GM12878 (cell line): ENCODE measurements at regions not wholly inside any gene's neighbourhood (a gene's known extent, or its start where the extent isn't known, plus 50 kb on each side); places are given as distances from the start of the nearest gene placed in this dataset.
A peak's percentile ranks its signal among the peaks of the same experiment; 100 is the strongest.

Experiments used
- ATAC-seq: fragments of 200-7000 bp; cut with Tn5 transposase; 3 replicates; pipeline ENCODE4 v1.9.1; 2020; ENCODE audit warnings: mild to moderate bottlenecking, moderate library complexity
- BruUV-seq: library from RNA; stranded (reverse); fragments of 400-500 nt; replicated peaks from 2 replicates; lab custom pipeline; 2021; lab: Mats Ljungman, UMichigan
- CTCF ChIA-PET: fragments of 300-600 bp; sonication (Branson Sonifier 250); formaldehyde crosslinking; extraction: SDS; loops from one replicate; lab custom pipeline; 2021; ENCODE audit warnings: inconsistent platforms; lab: Yijun Ruan, JAX
- POLR2A ChIA-PET: fragments of 350-600 bp; formaldehyde crosslinking; extraction: SDS; loops from one replicate; lab custom pipeline; 2021; ENCODE audit warnings: inconsistent platforms; lab: Charles Lee
- RAD21 ChIA-PET: fragments of 300-600 bp; sonication (Branson Sonifier 250); formaldehyde crosslinking; loops from one replicate; lab custom pipeline; 2023; ENCODE audit warnings: antibody characterized with exemption; ENCODE audit not compliant: unreplicated experiment; lab: Charles Lee
- SMC1A ChIA-PET: fragments of 300-600 bp; sonication (Branson Sonifier 250); formaldehyde crosslinking; loops from one replicate; lab custom pipeline; 2023; ENCODE audit not compliant: unreplicated experiment, uncharacterized antibody; lab: Charles Lee
- DNase-seq: peaks from one replicate; pipeline ENCODE4 v3.0.0-alpha.2; 2011; ENCODE audit warnings: low read depth, low spot score
- FAIRE-seq: peaks from 3 replicates; lab custom pipeline; 2011; peaks lifted over from hg19 to GRCh38; lab: Jason Lieb, UNC
- H2AFZ ChIP-seq: 2 replicates; pipeline ENCODE4 v1.6.0; 2011; ENCODE audit warnings: low read depth, low read length, control low read depth; ENCODE audit not compliant: control insufficient read depth
- H3K27ac ChIP-seq: 2 replicates; pipeline ENCODE4 v1.5.1; 2011; ENCODE audit warnings: control low read depth; ENCODE audit not compliant: control insufficient read depth, insufficient read depth
- H3K27me3 ChIP-seq, 2 experiments: replicated peaks in 1 of 2; 2 replicates each; pipeline versions ENCODE4 v1.6.0 to v1.6.1; 2011; ENCODE audit warnings: low read length in 1 of 2; ENCODE audit not compliant: control insufficient read depth in 2 of 2, insufficient read depth in 2 of 2
- H3K36me3 ChIP-seq, 2 experiments: 2 replicates each; pipeline ENCODE4 v1.5.1; 2011; ENCODE audit warnings: low read length in 1 of 2; ENCODE audit not compliant: control insufficient read depth in 2 of 2, insufficient read depth in 2 of 2
- H3K4me1 ChIP-seq: 2 replicates; pipeline ENCODE4 v1.6.1; 2011; ENCODE audit warnings: mild to moderate bottlenecking, low read length, moderate library complexity, mixed read lengths; ENCODE audit not compliant: control insufficient read depth, insufficient read depth
- H3K4me2 ChIP-seq: 2 replicates; pipeline ENCODE4 v1.6.0; 2011; ENCODE audit warnings: control low read depth; ENCODE audit not compliant: control insufficient read depth, insufficient read depth
- H3K4me3 ChIP-seq: fragments of 200-600 bp; sonication (generic); 2 replicates; pipeline ENCODE4 v1.5.1; 2016
- H3K79me2 ChIP-seq: 2 replicates; pipeline ENCODE4 v1.6.0; 2011; ENCODE audit warnings: low read length; ENCODE audit not compliant: control insufficient read depth, insufficient read depth
- H3K9ac ChIP-seq: 2 replicates; pipeline ENCODE4 v1.8.0; 2011; ENCODE audit warnings: low read length, control low read depth, mixed read lengths; ENCODE audit not compliant: control insufficient read depth, insufficient read depth
- H3K9me3 ChIP-seq: replicated peaks from 3 replicates; pipeline ENCODE4 v1.5.1; 2011; ENCODE audit warnings: mild to moderate bottlenecking, low read length; ENCODE audit not compliant: control insufficient read depth, insufficient read depth
- H4K20me1 ChIP-seq: 2 replicates; pipeline ENCODE4 v1.6.0; 2011; ENCODE audit not compliant: control insufficient read depth, insufficient read depth
- BHLHE40 ChIP-seq, 2 experiments: fragments of 450-650 bp in 1 of 2; IDR thresholded peaks; 2 replicates each; pipeline ENCODE4 v1.6.1; 2011 to 2017; ENCODE audit warnings: low read depth in 2 of 2, borderline replicate concordance in 1 of 2, improper control_type of control experiment in 1 of 2, low read length in 1 of 2, mild to moderate bottlenecking in 1 of 2
- CBX5 ChIP-seq: sonication (generic); IDR thresholded peaks from 2 replicates; pipeline ENCODE4 v1.6.1; 2016; ENCODE audit warnings: low read depth, moderate library complexity, mild to moderate bottlenecking, inconsistent platforms
- ESRRA ChIP-seq: IDR thresholded peaks from 2 replicates; pipeline ENCODE4 v1.6.1; 2012; ENCODE audit warnings: mild to moderate bottlenecking, low read length, improper control_type of control experiment
- HDGF ChIP-seq: fragments of 450-650 bp; IDR thresholded peaks from 2 replicates; pipeline ENCODE4 v1.6.1; 2016; ENCODE audit warnings: antibody characterized with exemption
- IKZF1 ChIP-seq: fragments of 450-650 bp; conservative IDR thresholded peaks from 2 replicates; pipeline ENCODE4 v1.6.1; 2017; ENCODE audit warnings: antibody characterized with exemption, mild to moderate bottlenecking
- LARP7 ChIP-seq: fragments of 450-650 bp; IDR thresholded peaks from 2 replicates; pipeline ENCODE4 v1.6.1; 2017; ENCODE audit warnings: mild to moderate bottlenecking
- MYB ChIP-seq: fragments of 150-350 bp; IDR thresholded peaks from 2 replicates; pipeline ENCODE4 v1.6.1; 2014; ENCODE audit warnings: mild to moderate bottlenecking, low read depth, low read length, borderline replicate concordance
- NFIC ChIP-seq: IDR thresholded peaks from 2 replicates; pipeline ENCODE4 v1.6.1; 2012; ENCODE audit warnings: low read depth, mild to moderate bottlenecking, inconsistent platforms, low read length, moderate library complexity
- RAD51 ChIP-seq: fragments of 450-650 bp; IDR thresholded peaks from 2 replicates; pipeline ENCODE4 v1.6.1; 2016; ENCODE audit warnings: moderate library complexity, mild to moderate bottlenecking, inconsistent platforms
- RUNX3 ChIP-seq: IDR thresholded peaks from 2 replicates; pipeline ENCODE4 v1.6.1; 2012; ENCODE audit warnings: low read length, inconsistent platforms
- SMC3 ChIP-seq: IDR thresholded peaks from 2 replicates; pipeline ENCODE4 v1.6.1; 2011; ENCODE audit warnings: low read length, improper control_type of control experiment, borderline replicate concordance
- USF1 ChIP-seq: IDR thresholded peaks from 2 replicates; pipeline ENCODE4 v1.6.1; 2011; ENCODE audit warnings: borderline replicate concordance, low read depth, mild to moderate bottlenecking, moderate library complexity, mixed read lengths, low read length; ENCODE audit not compliant: insufficient read depth; ENCODE audit errors: extremely low read length
- YY1 ChIP-seq: IDR thresholded peaks from 2 replicates; pipeline ENCODE4 v1.6.1; 2011; ENCODE audit warnings: low read depth, mild to moderate bottlenecking, low read length
- ZNF207 ChIP-seq: fragments of 450-650 bp; IDR thresholded peaks from 2 replicates; pipeline ENCODE4 v1.6.1; 2014; ENCODE audit warnings: antibody characterized with exemption, mild to moderate bottlenecking, borderline replicate concordance
- ZNF622 ChIP-seq: fragments of 450-650 bp; IDR thresholded peaks from 2 replicates; pipeline ENCODE4 v1.6.1; 2017; ENCODE audit warnings: mild to moderate bottlenecking, inconsistent platforms
- WGBS: methylation state at CpG from one replicate; pipeline ENCODE4 v1.1.6; 2016; ENCODE audit warnings: low lambda C conversion rate; ENCODE audit not compliant: insufficient replicate concordance, insufficient coverage; ENCODE audit errors: missing lambda C conversion rate; 5-methylcytosine and 5-hydroxymethylcytosine counted together
- in situ Hi-C: fragments of 300-500 bp; cut with MboI; formaldehyde crosslinking; loops from 9 replicates; pipeline ENCODE4 v1.14.3; 2018; ENCODE audit warnings: mixed read lengths
- intact Hi-C: fragments of 100-400 bp; cut with micrococcal nuclease; formaldehyde crosslinking; loops from one replicate; pipeline ENCODE4 v1.14.2; 2022; ENCODE audit not compliant: unreplicated experiment
- TF ChIP-seq, protein P1 (sequence below): fragments of 450-650 bp; formaldehyde crosslinking; IDR thresholded peaks from 2 replicates; pipeline ENCODE4 v1.5.0; 2022; ENCODE audit warnings: mild to moderate bottlenecking, missing genetic modification characterization
- TF ChIP-seq, protein P2 (sequence below): fragments of 150-350 bp; IDR thresholded peaks from 2 replicates; pipeline ENCODE4 v1.6.1; 2014; ENCODE audit warnings: mild to moderate bottlenecking, low read depth, low read length

DNA sequence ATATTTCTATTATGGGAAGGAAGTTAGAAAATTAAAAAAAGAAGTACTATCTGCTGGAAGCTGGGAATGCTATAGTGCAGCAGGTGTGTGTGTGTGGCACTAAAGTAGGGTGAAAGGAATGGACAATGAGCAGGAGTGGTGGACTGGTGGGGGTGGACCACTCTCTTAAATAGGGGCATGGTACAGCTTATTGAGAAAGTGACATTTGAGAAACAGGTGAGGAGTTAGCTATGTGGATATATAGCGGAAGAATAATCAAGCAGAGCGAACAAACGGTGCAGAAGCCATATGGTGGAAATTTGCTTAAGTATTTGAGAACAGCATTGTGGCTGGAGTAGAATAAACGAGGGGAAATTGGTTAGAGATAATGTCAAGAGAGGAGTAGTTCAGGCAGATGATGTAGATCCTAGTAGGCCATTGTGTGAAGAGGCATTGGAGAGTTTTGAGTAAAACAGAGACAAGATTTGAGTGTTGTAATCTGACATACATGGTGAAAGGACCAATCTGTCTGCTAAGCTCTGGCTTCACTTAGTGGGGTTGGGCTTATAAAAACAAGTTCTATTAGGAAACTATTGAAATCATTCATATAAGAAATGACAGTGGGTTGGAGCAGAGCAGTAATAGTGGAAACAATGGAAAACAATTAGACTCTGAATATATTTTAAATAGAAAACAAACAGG lies 149.2 kb upstream of the SYT10 start:
- no peaks in the 10 kb centered on the region for H3K27me3 ChIP-seq
- intact Hi-C loops (no loop called here), in situ Hi-C loops (no loop called here)
- no peaks in the 10 kb centered on the region for H3K79me2 ChIP-seq
- H2AFZ ChIP-seq = no peak overlapping the region
- no peak overlapping the region for H3K4me2 ChIP-seq
- BruUV-seq = no TSS peak
- peak overlapping the region; percentile 31 for H3K27ac ChIP-seq
- ChIA-PET POLR2A (interaction anchor here (1.2 to 1.8 kb wide), 2 partner anchors 10 to 18 kb away, joined by 3 to 6 read pairs; no protein-coding TSS in a partner anchor), CTCF (interaction anchor here (0.6 to 1.0 kb wide), 2 partner anchors 61 to 918 kb away, joined by 3 read pairs; no protein-coding TSS in a partner anchor), SMC1A (interaction anchor here (0.7 to 1.4 kb wide), 3 partner anchors 8 to 45 kb away, joined by 3 to 4 read pairs (median 3); no protein-coding TSS in a partner anchor), RAD21 (interaction anchor here (1.5 kb wide), 1 partner anchor 9 kb away, joined by 4 read pairs; no protein-coding TSS in a partner anchor)
- 37% methylated on average over 4 of the region's 4 CpGs for WGBS
- H3K9me3 ChIP-seq = no peaks in the 10 kb centered on the region; the same call in 2 of the 3 replicates
- no peaks in the 10 kb centered on the region for H3K4me1 ChIP-seq
- FAIRE-seq = no peak
- ATAC-seq = peak; percentile 68
- DNase-seq = no peak
- no peak overlapping the region for H3K4me3 ChIP-seq
- H4K20me1 ChIP-seq = no peaks in the 10 kb centered on the region
- H3K36me3 ChIP-seq = no peaks in the 10 kb centered on the region
- H3K9ac ChIP-seq = no peak overlapping the region
- TF ChIP-seq, protein P1, sequence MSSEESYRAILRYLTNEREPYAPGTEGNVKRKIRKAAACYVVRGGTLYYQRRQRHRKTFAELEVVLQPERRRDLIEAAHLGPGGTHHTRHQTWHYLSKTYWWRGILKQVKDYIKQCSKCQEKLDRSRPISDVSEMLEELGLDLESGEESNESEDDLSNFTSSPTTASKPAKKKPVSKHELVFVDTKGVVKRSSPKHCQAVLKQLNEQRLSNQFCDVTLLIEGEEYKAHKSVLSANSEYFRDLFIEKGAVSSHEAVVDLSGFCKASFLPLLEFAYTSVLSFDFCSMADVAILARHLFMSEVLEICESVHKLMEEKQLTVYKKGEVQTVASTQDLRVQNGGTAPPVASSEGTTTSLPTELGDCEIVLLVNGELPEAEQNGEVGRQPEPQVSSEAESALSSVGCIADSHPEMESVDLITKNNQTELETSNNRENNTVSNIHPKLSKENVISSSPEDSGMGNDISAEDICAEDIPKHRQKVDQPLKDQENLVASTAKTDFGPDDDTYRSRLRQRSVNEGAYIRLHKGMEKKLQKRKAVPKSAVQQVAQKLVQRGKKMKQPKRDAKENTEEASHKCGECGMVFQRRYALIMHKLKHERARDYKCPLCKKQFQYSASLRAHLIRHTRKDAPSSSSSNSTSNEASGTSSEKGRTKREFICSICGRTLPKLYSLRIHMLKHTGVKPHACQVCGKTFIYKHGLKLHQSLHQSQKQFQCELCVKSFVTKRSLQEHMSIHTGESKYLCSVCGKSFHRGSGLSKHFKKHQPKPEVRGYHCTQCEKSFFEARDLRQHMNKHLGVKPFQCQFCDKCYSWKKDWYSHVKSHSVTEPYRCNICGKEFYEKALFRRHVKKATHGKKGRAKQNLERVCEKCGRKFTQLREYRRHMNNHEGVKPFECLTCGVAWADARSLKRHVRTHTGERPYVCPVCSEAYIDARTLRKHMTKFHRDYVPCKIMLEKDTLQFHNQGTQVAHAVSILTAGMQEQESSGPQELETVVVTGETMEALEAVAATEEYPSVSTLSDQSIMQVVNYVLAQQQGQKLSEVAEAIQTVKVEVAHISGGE (CRISPR knock-in tag) = no peak
- TF ChIP-seq, protein P2, sequence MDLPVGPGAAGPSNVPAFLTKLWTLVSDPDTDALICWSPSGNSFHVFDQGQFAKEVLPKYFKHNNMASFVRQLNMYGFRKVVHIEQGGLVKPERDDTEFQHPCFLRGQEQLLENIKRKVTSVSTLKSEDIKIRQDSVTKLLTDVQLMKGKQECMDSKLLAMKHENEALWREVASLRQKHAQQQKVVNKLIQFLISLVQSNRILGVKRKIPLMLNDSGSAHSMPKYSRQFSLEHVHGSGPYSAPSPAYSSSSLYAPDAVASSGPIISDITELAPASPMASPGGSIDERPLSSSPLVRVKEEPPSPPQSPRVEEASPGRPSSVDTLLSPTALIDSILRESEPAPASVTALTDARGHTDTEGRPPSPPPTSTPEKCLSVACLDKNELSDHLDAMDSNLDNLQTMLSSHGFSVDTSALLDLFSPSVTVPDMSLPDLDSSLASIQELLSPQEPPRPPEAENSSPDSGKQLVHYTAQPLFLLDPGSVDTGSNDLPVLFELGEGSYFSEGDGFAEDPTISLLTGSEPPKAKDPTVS = no peak
- TF ChIP-seq HDGF = no peak
- TF ChIP-seq CBX5 = no peak
- TF ChIP-seq RUNX3 = peak; percentile 3
- no peak for TF ChIP-seq BHLHE40 (IDR thresholded peaks at IDR 0.05; ENCODE audit: borderline replicate concordance in 1 of 2, low read depth in 2 of 2, low read length in 1 of 2)
- 0 out of 2 replicates have a peak, but pooled peaks have one; percentile 19 for TF ChIP-seq IKZF1
- TF ChIP-seq RAD51 = no peak
- no peak for TF ChIP-seq YY1
- TF ChIP-seq NFIC = 0 out of 2 replicates have a peak, but pooled peaks have one; percentile 32
- TF ChIP-seq USF1 = no peak
- TF ChIP-seq LARP7 = no peak
- TF ChIP-seq ESRRA = no peak
- TF ChIP-seq ZNF207 = no peak
- no peak for TF ChIP-seq MYB
- TF ChIP-seq SMC3 = no peak
- TF ChIP-seq ZNF622 = no peak
